ENCODE measurements at regions not wholly inside any gene's neighbourhood (a gene's known extent, or its start where the extent isn't known, plus 50 kb on each side); places are given as distances from the start of the nearest gene placed in this dataset.

DNA sequence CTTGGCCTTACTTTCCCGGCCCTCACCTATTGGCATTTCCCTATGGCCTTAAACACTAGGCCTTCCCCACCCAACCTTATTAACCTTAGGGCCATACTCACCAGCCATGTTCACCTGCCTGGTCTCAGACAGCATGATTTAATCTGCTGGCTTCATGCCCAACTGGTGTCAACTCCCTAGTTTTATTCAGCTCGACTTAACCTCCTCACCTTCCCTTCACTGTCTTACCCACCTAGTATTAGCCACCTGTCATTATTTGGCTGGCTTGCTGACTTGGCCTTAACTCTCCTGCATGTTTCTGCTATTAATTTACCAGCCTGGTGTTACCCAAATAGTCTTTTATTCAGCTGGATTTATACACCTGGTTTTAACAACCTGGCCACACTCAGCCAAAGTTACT, 136.0 kb upstream of the ZSWIM2 start:
- TF ChIP-seq POLR2A (IDR thresholded peaks at IDR 0.05): no peak
- TF ChIP-seq, protein P1, sequence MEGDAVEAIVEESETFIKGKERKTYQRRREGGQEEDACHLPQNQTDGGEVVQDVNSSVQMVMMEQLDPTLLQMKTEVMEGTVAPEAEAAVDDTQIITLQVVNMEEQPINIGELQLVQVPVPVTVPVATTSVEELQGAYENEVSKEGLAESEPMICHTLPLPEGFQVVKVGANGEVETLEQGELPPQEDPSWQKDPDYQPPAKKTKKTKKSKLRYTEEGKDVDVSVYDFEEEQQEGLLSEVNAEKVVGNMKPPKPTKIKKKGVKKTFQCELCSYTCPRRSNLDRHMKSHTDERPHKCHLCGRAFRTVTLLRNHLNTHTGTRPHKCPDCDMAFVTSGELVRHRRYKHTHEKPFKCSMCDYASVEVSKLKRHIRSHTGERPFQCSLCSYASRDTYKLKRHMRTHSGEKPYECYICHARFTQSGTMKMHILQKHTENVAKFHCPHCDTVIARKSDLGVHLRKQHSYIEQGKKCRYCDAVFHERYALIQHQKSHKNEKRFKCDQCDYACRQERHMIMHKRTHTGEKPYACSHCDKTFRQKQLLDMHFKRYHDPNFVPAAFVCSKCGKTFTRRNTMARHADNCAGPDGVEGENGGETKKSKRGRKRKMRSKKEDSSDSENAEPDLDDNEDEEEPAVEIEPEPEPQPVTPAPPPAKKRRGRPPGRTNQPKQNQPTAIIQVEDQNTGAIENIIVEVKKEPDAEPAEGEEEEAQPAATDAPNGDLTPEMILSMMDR (IDR thresholded peaks at IDR 0.05): no peak

Measured in heart left ventricle (tissue), 13 donors.